GM19372 (cell line): ENCODE measurements at regions not wholly inside any gene's neighbourhood (a gene's known extent, or its start where the extent isn't known, plus 50 kb on each side); places are given as distances from the start of the nearest gene placed in this dataset.
"Not testable (repeated sequence)": the region's sequence is repeated elsewhere in the genome, so short reads cannot be mapped to it uniquely, and the experiment has no call there.

ENCODE experiments used
- ATAC-seq: cut with Tn5 transposase; IDR thresholded peaks from one replicate; pipeline ENCODE4 v1.9.1; 2021; ENCODE audit warnings: mild to moderate bottlenecking, low read depth, moderate library complexity; ENCODE audit not compliant: unreplicated experiment

DNA sequence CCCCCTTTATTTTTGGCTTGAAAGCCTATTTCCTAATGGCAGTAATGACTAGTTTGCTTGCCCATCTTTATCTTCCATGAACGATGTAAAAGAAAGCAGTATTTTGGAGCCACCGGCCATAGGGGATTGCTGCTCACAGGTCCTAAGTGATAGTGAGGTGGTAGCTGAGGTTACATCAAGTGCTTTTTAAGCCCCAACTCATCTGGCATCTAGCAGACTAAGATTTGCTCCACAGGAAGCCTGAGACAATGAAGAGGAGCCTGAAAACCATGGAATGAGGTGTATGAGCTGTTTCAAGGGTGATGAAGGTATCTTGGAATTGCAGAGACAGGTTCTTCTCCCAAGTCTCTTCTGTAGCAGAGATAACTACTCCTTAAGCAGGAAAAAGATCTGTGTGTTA is 496.3 kb downstream of the XPNPEP1 start:
- ATAC-seq: no peak

DNA sequence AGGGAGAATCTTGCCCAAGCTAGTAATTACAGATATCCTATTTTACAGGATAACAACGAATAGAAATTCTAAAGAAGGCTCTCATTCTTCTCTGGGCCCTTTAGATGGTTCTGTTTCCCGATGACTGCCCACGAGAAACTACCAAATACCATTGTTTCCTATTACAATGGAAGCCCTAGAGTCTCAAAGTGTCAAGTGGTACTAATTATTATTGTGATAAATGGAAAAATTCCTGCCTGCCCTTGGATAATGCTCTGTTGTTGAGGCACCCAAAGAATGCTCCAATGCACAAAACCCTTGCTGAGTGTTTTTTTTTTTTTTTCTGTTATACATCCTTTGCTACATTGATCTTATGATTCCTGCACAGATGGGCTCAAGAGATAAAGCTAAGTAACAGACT is 504.5 kb downstream of the XPNPEP1 start:
- no peak for ATAC-seq

DNA sequence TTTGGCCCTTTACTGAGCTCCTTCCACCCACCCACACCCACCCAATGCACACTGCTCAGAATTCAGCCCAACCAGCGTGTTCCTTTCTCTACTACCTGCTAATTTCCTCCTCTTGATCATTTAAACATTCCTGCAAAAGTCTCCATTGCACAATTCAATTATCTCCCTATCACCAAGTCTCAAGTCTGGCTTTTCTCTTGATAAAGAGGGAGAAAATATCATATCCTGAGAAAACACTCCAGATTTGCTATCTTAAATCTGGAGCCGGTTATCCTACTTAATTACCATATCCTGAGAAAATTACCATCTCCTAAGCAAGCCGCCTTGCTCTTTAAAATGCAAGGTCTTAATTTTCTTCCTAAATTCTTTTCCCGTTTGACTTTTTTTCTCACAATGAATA is 505.5 kb downstream of the XPNPEP1 start:
- no peak for ATAC-seq

DNA sequence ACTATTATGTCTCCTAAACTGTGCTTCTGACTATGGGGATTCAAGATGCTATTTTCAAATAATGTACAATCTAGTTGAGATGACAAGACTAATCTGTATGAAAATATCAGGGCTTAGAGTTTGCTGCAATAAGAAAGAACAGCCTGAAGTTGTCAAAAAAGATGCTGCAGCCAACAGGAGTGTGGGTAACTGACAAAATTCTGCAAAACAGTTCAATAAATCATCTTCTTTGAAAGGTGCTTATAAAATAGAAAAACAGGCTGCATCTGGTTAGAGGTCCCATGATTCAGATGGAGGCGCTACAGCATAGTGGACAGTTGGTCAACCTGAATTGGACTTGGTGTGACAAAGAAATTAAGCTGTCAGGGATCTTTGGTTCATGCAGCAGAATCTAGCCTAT is 511.0 kb downstream of the XPNPEP1 start:
- ATAC-seq: no peak

DNA sequence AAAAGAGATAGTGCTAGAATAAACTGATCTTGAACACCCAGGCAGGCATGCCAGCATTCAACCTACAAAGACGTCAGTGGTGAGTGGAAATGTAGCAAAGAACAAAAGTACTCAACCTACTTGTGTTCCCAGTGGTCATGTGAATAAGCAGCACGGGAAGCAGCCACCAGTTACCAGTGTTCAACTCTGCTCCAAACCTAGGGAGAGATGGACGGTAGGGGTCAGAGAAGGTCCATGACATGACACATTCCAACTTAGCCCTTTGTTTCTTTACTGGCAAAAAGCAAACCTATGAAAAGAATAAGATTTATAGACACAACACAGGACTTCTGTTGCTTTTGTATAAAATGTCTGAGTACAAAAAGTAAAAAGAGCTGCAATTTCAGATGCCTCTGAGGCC is 511.4 kb downstream of the XPNPEP1 start:
- no peak for ATAC-seq

DNA sequence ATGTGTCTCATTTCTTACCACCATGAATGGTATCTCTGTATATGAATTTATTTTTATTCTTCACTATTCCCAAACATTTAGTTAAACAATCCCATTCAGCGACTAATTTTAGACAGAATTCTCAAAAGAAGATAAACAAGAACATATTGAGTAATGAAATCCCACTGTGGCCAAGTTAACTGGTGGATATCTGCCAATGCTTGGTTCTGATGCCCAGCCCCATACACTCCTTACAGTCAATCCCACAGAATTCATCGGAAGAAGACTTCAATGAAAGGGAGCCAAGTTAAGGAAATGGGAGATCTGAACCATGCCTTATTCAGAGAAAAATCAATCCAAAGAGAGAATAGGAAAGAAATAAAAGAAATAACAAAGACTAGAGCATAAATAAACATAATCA is 518.0 kb downstream of the XPNPEP1 start:
- no peak for ATAC-seq

DNA sequence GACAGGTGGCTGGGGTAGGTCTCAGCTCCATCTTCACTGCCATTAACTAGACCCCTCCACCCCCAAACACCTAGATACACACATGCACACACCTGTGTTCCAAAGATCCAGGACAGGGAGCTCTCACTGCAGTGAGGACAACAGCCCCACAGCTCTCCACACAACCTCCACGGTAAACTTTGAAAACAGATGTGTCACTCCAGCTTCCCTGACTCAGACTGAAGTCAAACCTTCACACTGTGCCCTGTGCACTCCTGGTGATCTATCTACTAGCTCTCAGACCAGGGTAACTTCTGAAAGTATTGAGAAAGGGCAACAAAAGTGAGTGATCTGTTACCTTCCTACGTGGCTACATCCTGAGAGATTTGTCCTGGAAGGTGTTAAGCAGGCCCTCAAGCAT is 519.8 kb downstream of the XPNPEP1 start:
- no peak for ATAC-seq

DNA sequence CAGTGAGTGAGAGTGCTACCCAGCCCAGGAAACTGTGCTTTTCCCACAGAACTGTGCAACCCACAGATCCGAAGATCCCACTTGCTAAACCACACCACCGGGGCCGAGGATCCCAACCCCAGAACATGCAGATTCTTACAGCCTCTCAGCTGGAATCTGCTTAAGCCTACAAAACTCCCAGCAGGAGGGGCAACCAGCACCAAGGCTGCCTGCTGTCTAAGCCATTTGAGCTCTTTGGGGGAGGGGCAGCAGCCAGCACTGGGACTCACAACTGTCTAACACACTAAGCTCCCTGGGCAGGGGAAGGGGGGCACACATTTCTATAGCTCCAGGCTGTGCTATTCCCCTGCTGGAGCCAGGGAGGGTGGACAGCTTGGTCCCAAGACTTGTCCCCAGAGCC is 529.9 kb downstream of the XPNPEP1 start:
- no peak for ATAC-seq

DNA sequence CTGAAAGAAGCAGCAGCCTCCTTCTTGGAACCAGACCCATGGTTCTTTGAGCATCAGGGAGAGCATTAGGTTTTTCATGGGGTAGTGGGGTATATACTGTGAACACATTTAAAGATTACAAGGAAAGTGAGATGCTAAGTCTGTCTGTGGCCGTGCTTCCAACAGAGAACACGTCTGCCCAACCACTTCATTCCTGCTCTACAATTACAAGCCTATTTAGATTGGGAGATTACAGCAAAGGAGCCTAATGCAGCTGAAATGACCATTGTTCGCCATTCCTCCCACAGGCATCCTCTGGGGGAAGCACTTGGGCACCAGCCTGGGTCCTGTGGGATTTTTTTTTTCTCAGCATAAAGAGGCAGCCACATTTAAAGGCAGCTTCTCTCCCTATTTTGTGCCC is 536.4 kb downstream of the XPNPEP1 start:
- ATAC-seq: no peak

DNA sequence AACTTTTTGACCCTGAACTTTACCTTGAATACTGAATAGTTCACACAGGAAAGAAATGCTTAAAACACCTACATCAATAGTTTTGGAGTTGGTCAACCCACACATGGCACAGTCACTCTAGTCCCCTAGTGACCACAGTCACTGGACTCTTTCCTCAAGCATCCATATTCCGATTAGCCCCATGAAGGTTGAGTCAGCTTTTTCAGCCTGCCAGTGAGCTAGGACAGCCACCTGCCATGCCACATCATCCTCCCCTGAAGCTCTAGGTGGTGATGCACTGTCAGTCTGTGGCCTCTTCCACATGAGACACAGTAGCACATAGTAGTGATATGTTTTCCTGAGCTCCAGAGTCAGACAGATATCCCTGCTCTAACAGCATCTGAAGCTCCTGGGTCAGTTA is 537.2 kb downstream of the XPNPEP1 start:
- no peak for ATAC-seq

DNA sequence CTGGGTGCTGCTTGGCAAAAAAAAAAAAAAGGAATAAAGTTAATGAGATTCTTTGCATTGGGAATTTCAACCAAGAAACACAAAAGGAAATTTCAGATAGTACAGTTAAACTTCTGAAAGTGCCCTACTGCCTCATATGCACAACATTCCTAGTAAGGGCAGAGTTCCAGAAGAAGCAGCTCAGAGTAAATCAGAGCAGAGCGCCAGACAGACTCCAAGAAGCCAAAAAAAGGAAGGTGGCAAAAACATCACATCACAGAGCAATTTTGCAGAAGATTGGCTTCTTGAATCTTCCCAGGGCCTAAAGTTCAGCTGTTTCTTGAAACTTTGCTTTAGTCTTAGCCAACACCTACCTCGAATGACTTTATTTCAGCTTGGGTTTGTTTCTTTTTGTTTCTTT is 544.1 kb downstream of the XPNPEP1 start:
- no peak for ATAC-seq

DNA sequence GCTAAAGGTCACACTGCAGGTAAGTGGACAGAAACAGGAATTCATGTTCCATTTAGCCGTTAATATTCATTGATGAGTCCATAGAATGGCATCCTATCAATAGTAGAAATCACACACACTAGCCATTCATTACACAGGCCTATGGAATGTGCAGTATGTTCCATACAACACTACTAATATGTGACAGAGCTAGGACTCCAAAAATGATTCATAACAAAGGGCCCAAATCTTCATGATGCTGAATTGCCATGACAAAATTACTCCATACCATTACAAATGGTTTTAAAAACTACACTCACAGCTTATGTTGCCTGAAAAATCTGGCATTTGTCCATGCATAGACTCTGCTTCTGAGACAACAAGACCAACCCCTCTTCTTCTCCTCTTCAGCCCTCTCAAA is 549.1 kb downstream of the XPNPEP1 start:
- no peak for ATAC-seq

DNA sequence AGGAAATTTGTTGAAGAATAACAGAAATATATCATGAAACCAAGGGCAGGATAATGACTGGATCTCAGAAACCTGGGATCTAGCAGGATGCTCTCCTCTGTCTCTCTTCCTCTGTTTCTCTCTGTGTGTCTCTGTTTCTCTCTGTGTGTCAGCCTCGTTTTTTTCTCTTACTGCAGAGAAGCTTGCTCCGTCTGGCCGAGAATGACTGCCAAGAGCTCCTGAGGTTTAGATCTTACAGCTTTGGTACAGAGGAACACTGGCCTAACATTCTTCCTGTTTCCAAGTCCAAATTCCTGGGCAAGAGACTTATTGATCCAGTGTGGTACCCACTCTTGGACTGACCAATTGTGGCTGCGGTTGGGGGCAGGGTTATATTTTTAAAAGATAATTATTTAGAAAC is 564.0 kb downstream of the XPNPEP1 start:
- no peak for ATAC-seq

DNA sequence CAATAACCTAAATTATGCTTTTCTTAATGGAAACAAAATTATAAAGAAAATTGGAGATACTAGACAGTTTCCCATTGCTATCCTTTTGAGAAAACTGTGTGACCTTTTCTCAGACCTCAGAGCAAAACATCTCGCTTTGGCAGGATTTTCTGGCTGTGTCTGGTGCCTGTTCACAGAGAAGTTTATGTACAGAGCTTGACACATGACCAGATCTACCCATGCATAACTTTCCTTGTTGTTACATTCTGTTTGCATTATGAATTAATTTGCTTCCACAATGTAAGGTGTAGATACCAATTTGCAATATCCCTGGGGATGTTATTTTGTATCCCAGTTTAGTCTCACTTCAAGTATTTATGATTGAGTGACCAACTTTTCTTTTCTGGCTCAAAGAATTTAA is 565.0 kb downstream of the XPNPEP1 start:
- no peak for ATAC-seq

DNA sequence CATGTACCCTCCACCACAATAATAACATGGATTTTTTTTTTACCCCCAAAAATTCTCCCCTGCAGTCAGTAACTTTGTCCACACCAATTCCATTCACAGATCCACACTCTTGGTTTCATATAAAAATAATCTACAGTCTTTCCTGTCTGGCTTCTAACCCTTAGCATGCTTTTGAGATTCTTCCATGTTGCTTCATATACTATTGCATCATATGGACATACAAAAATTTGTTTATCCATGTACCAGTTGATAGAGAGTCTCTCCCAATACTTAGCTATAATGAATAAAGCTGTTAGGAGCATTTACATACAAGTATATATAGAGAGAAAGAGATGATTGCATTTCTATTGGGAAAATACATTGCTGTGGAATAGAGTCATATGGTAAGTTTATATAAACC is 575.0 kb downstream of the XPNPEP1 start:
- ATAC-seq: no peak

DNA sequence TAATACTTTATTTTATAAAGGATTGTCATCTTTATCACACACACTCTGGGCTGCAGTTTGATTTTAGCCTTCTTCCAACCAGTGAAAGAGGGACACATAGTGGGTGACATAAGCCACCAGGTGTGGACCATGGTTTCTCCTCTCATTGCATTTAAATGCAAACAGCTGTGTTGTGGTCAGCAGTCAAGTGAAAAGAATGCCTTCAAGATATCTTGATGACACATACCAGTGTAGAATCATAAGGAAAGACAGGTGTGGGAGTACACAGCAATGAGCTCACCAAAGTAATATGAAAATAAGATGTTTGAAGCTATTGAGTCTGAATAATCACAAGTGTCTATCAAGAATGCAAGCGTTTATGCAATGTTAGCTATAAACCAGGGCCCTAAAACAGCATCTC is 580.0 kb downstream of the XPNPEP1 start:
- ATAC-seq: no peak

DNA sequence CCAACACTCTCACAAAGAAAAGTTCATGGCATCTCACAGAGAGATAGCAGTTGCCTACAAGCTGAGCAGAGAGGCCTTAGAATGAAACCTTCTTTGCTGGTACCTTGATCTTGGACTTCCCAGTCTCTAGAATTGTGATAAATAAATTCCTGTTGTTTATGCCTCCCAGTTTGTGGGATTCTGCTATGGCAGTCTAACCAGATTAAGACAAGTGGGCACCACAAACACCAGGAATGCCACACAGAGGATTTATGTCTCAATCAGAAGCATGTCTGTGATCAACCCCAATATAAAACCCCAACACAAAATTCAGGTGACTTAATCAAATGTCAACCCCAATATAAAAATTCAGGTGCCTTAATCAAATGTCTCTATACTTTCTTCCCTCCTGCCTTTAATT is 581.3 kb downstream of the XPNPEP1 start:
- ATAC-seq: no peak

DNA sequence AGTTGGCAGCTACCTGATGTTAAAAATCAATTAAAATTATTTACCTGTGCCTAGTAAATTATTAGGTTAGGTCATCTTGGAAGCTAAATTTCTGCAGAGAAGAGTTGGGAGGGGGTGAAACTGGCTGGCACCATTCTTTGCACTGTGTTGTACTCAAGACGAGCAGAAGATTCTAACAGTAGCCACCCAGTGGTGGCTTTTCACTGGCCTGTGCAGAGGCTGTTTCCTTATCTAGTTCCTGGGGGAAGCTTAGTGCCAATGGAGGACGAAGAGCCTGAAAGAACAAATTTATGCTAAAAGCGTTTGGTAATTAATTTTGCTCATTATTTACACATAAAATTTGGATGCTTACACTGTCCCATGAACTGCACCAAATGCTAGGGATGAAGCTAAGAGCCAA is 595.3 kb downstream of the XPNPEP1 start:
- ATAC-seq: no peak

DNA sequence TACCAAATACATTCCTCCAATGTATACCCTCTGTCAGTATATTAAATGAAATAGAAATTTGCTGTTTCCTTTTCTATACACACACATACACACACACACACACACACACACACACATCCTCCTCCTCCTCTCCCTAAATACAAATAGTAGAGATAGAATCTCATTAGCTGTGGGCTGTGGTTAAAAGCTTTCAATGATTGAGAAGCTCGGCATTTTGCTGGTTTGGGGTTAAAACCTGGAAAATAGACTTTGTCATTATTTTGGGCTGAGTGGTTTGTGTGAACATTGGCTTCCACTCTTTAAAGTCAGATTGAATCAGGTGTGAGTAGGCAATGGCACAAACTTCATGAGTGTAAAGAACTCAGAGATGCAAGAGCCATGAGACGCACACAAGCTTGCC is 596.0 kb downstream of the XPNPEP1 start:
- ATAC-seq: no peak

DNA sequence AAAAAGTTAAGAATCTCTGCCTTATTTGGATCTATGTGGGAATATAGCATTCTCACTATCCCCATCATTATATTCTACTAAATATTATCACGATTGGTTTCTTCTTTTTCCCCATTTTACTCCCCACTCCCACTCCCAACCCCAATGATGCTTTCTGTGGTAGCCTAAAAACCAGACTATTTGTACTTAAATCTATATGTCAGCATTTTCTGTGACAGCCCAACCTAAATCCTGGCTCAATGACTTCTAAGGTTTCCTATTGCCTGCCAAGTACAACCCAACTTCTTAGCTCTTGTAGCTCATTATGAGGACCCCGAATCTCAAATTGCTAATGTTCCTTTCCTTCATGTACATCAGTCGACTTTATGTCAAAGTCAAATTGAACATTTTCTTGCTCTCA is 598.6 kb downstream of the XPNPEP1 start:
- ATAC-seq: no peak

DNA sequence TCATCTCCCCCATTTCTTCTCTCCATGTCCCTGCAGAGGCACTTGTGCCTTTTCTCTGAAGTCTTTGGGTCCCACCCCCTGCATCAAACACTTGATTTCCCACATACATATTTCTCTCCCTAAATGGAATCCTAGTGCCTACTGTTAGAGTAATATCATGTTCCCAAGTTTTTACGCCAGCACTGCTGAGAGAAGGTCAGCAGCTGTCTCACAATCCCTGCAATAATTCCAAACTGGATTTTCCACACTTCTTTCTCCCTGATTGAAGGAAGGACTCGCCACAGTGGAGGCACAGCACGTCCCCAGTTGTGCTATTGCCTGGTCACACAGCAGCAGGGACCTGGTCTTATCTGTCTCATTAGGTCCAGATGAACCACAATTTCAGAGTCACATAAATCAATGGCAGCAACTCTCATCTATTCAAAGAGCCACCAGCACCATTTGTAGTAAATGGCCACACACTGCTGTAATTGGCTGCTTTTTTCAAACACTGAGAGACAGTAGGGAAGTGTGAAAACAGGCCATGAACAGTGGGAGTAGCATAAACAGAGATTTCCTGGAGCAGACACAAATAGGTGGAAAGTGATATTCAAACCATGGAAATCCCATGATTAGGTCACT is 605.5 kb downstream of the XPNPEP1 start:
- no peak for ATAC-seq

DNA sequence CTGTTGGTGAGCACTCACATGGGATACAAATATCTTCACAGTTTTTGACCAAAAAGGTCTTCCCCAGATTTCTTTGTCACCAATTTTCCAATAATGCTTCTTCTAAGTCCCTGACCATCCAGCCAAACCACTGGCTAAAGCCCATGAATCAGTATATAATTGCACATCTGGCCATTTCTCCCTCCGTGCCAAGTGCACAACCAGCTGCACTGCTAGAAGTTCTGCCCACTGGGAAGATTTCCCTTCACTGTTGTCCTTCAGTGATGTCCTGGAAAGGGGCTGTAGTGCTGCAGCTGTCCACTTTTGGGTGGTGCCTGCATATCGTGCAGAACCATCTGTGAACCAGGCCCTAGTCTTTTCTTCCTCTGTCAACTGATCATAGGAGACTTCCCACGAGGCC is 609.3 kb downstream of the XPNPEP1 start:
- ATAC-seq: not testable (repeated sequence)

DNA sequence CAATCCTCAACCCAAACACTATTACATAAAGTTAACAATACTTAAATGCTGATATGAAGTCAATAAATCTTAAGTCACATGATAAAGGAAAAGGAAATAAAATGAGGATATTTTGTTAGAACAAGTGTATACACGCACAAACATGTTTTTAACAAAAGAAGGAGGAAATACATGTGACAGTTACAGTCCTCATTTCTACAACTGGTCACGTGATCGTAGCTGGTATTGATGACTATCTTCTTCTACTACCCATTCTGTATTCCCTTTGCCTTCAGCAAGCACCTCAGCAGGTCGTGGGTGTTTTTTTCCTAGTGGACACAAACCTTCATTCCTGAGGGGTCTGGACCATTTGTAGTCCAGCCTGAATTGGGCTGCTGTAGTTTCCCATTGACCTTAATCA is 610.8 kb downstream of the XPNPEP1 start:
- ATAC-seq: not testable (repeated sequence)
